Daoy (cell line): ENCODE measurements at regions not wholly inside any gene's neighbourhood (a gene's known extent, or its start where the extent isn't known, plus 50 kb on each side); places are given as distances from the start of the nearest gene placed in this dataset.
A peak's percentile ranks its signal among the peaks of the same experiment; 100 is the strongest.

Source experiments
- DNase-seq: peaks from one replicate; pipeline ENCODE4 v3.0.0-alpha.2; 2015; ENCODE audit warnings: low read depth

- DNase-seq, result no peak
Measured at GRCh38 chr4:71691416-71692073, 92.3 kb downstream of the GC start.

GRCh38 chr4:71689822-71690221 is 94.1 kb downstream of the GC start:
- DNase-seq, result no peak

GRCh38 chr4:71687056-71687455 is 96.8 kb downstream of the GC start:
- DNase-seq, result no peak

- no peak for DNase-seq
Measured at GRCh38 chr4:71685975-71686374, 97.9 kb downstream of the GC start.

GRCh38 chr4:71683309-71683708 is 100.6 kb downstream of the GC start:
- no peak for DNase-seq

GRCh38 chr4:71680706-71681105 is 103.2 kb downstream of the GC start:
- no peak for DNase-seq

GRCh38 chr4:71677568-71677967 is 106.3 kb downstream of the GC start:
- DNase-seq, result no peak

GRCh38 chr4:71669291-71669690 is 114.6 kb downstream of the GC start:
- DNase-seq, result no peak

GRCh38 chr4:71665358-71665757 is 118.5 kb downstream of the GC start:
- DNase-seq, result no peak

- DNase-seq, result no peak
Measured at GRCh38 chr4:71664366-71664765, 119.5 kb downstream of the GC start.

GRCh38 chr4:71663780-71664179 is 120.1 kb downstream of the GC start:
- DNase-seq, result no peak

- no peak for DNase-seq
Measured at GRCh38 chr4:71659979-71660378, 123.9 kb downstream of the GC start.

GRCh38 chr4:71648923-71649322 is 135.0 kb downstream of the GC start:
- DNase-seq, result no peak

- DNase-seq, result no peak
Measured at GRCh38 chr4:71648448-71648847, 135.4 kb downstream of the GC start.

GRCh38 chr4:71639380-71639779 is 144.5 kb downstream of the GC start:
- DNase-seq, result no peak

- no peak for DNase-seq
Measured at GRCh38 chr4:71635139-71635748, 148.6 kb downstream of the GC start.

- DNase-seq, result peak; percentile 2
Measured at GRCh38 chr4:71634364-71634763, 149.5 kb downstream of the GC start.

- DNase-seq, result no peak
Measured at GRCh38 chr4:71630803-71631202, 153.1 kb downstream of the GC start.

GRCh38 chr4:71625005-71625404 is 158.9 kb downstream of the GC start:
- DNase-seq, result no peak
